ENCODE measurements at regions not wholly inside any gene's neighbourhood (a gene's known extent, or its start where the extent isn't known, plus 50 kb on each side); places are given as distances from the start of the nearest gene placed in this dataset.

DNA sequence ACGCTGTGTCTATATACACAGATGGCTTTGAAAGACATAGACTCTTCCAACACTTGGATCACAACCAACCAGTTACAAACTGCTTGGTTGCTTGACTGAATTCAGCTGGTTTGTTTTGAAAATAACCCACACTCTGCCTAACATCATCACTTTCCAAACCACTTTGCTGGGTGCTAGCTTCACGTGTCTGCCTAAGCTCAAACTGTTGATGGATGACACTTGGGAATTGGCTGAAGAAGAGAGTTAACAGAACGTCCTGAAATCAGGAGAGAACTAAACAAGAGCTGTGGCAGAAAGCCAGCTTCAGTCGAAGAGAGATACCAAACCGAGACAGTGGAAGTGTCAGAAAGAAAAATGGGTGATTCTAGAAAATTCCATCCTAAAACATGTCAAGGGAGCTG lies 420.8 kb upstream of the AUTS2 start:
- H3K56ac ChIP-seq (replicated peaks; ENCODE audit: insufficient read length, low read depth, low read length): no peak overlapping the region
- H3K9me3 ChIP-seq (ENCODE audit: insufficient read depth in 2 of 2, low read depth in 1 of 2, low read length in 1 of 2): peaks cover 7 to 9% of the 10 kb centered on the region in 2 experiments; a peak in 2 of 4 replicates
- H3K36me3 ChIP-seq (ENCODE audit: control insufficient read depth in 2 of 4, insufficient read depth in 4 of 4, low read length in 3 of 4): no peaks in the 10 kb centered on the region
- no peaks in the 10 kb centered on the region for H3K23me2 ChIP-seq (ENCODE audit: low read depth, low read length)
- no peak overlapping the region for H3K23ac ChIP-seq (ENCODE audit: insufficient read length)
- H3K4me1 ChIP-seq (replicated peaks in 1 of 4; ENCODE audit: control insufficient read depth in 3 of 4, insufficient read depth in 4 of 4, low read length in 3 of 4): no peaks in the 10 kb centered on the region
- H3K4me3 ChIP-seq (ENCODE audit: extremely low read depth in 1 of 4, insufficient read depth in 2 of 4, low read depth in 3 of 4, low read length in 4 of 4): no peak overlapping the region
- no peak overlapping the region for H4K91ac ChIP-seq (replicated peaks; ENCODE audit: insufficient read length, low read length)
- no peak for DNase-seq (ENCODE audit: low read depth in 1 of 2, low spot score in 2 of 2)
- H3K4me2 ChIP-seq (ENCODE audit: insufficient read depth in 1 of 2, low read depth in 2 of 2, low read length in 2 of 2): no peak overlapping the region
- H3K27me3 ChIP-seq (replicated peaks in 1 of 4; ENCODE audit: control insufficient read depth in 3 of 4, extremely low read depth in 1 of 4, insufficient read depth in 3 of 4, low read length in 3 of 4): no peaks in the 10 kb centered on the region
- H2AFZ ChIP-seq (ENCODE audit: low read length): no peak overlapping the region
- no peak overlapping the region for H3K27ac ChIP-seq (ENCODE audit: low read depth, low read length)
- no peak overlapping the region for H3K18ac ChIP-seq (ENCODE audit: extremely low read depth, low read length)
- H3K4ac ChIP-seq (replicated peaks; ENCODE audit: insufficient read length, low read depth, low read length): no peak overlapping the region
- no peak overlapping the region for H2BK12ac ChIP-seq (ENCODE audit: low read depth, low read length)
- H3K14ac ChIP-seq (ENCODE audit: insufficient read length): no peak overlapping the region
- H2BK20ac ChIP-seq (ENCODE audit: low read length): no peak overlapping the region
- no peaks in the 10 kb centered on the region for H4K20me1 ChIP-seq (replicated peaks in 1 of 2; ENCODE audit: control insufficient read depth in 1 of 2, insufficient read depth in 2 of 2, low read length in 2 of 2)
- H3K79me1 ChIP-seq (ENCODE audit: low read depth, low read length): no peaks in the 10 kb centered on the region
- POLR2A ChIA-PET (ENCODE audit: partially characterized antibody): no interaction called here
- H3K79me2 ChIP-seq (ENCODE audit: control insufficient read depth in 1 of 2, insufficient read depth in 2 of 2, low read length in 2 of 2): no peaks in the 10 kb centered on the region
- H4K5ac ChIP-seq (ENCODE audit: insufficient read length, low read depth, low read length): no peak overlapping the region
- H2BK5ac ChIP-seq (ENCODE audit: low read depth, low read length): no peak overlapping the region
- H4K8ac ChIP-seq (ENCODE audit: extremely low read depth, insufficient read depth, low read length): no peak overlapping the region
- no peak overlapping the region for H2BK15ac ChIP-seq (ENCODE audit: low read length)
- CTCF ChIA-PET (ENCODE audit: partially characterized antibody): interaction anchor here (1.4 kb wide), 1 partner anchor 10 kb away, joined by 4 read pairs; no protein-coding TSS in a partner anchor
- 90% methylated on average over 5 of the region's 5 CpGs; no CpG with 5 or more reads in 1 of the 2 experiments for WGBS, 2 experiments (ENCODE audit: extremely low coverage in 1 of 2, insufficient coverage in 1 of 2, insufficient read length in 1 of 2, insufficient replicate concordance in 2 of 2, low coverage in 1 of 2, low lambda C conversion rate in 2 of 2, missing lambda C conversion rate in 1 of 2)
- H2BK120ac ChIP-seq (replicated peaks; ENCODE audit: low read depth, low read length): no peak overlapping the region
- no peak overlapping the region for H2AK5ac ChIP-seq (ENCODE audit: low read depth, low read length)
- FAIRE-seq: no peak
- H3K9ac ChIP-seq (replicated peaks in 1 of 4; ENCODE audit: extremely low read depth in 1 of 4, low read depth in 3 of 4, low read length in 3 of 4): no peak overlapping the region
- TF ChIP-seq KDM4A (IDR thresholded peaks at IDR 0.05; ENCODE audit: low read depth, low read length, severe bottlenecking): no peak
- no peak for TF ChIP-seq SUZ12 (IDR thresholded peaks at IDR 0.05; ENCODE audit: low read length)
- TF ChIP-seq CTCF (IDR thresholded peaks at IDR 0.05; ENCODE audit: control extremely low read depth in 1 of 3, insufficient read depth in 1 of 3, low read depth in 1 of 3, low read length in 3 of 3): no peak
- TF ChIP-seq SAP30 (IDR thresholded peaks at IDR 0.05; ENCODE audit: insufficient read depth, insufficient replicate concordance, low read length): no peak
- no peak for TF ChIP-seq SIN3A (conservative IDR thresholded peaks at IDR 0.05 in 1 of 2, IDR thresholded peaks at IDR 0.05 in 1 of 2; ENCODE audit: low read depth in 1 of 2, low read length in 2 of 2)
- no peak for TF ChIP-seq HDAC6 (IDR thresholded peaks at IDR 0.05; ENCODE audit: low read depth, low read length)
- TF ChIP-seq GABPA (IDR thresholded peaks at IDR 0.05; ENCODE audit: borderline replicate concordance, insufficient read depth, low read length): no peak
- TF ChIP-seq SIRT6 (IDR thresholded peaks at IDR 0.05; ENCODE audit: low read length): no peak
- no peak for TF ChIP-seq ATF3 (IDR thresholded peaks at IDR 0.05; ENCODE audit: insufficient read depth, low read depth, low read length)
- TF ChIP-seq NRF1 (IDR thresholded peaks at IDR 0.05; ENCODE audit: low read depth, low read length): no peak
- no peak for TF ChIP-seq CBX8 (IDR thresholded peaks at IDR 0.05; ENCODE audit: borderline replicate concordance, low read depth, low read length)

Data from H1 (cell line).